GM23338 (cell line): ENCODE measurements at regions not wholly inside any gene's neighbourhood (a gene's known extent, or its start where the extent isn't known, plus 50 kb on each side); places are given as distances from the start of the nearest gene placed in this dataset.

ENCODE experiments used
- CREB1 ChIP-seq: fragments of 250-450 bp; sonication (Bioruptor Pico); IDR thresholded peaks from 2 replicates; pipeline ENCODE4 v1.5.0; 2020; ENCODE audit warnings: low read depth, mild to moderate bottlenecking, moderate library complexity
- CTCF ChIP-seq, 2 experiments: fragments of 200-600 bp in 1 of 2; sonication (generic) in 1 of 2; conservative IDR thresholded peaks; 2 replicates each; pipeline versions ENCODE4 v1.5.1 to v1.6.1; 2016 to 2017; ENCODE audit warnings: antibody characterized with exemption in 2 of 2, low read depth in 2 of 2, mild to moderate bottlenecking in 2 of 2, moderate library complexity in 1 of 2
- EZH2 ChIP-seq: fragments of 200-600 bp; sonication (generic); IDR thresholded peaks from one replicate; pipeline ENCODE4 v1.8.0; 2017; ENCODE audit warnings: antibody characterized with exemption, mild to moderate bottlenecking, low read depth; ENCODE audit not compliant: unreplicated experiment
- EZH2phosphoT487 ChIP-seq: fragments of 200-600 bp; sonication (generic); IDR thresholded peaks from one replicate; pipeline ENCODE4 v1.8.1; 2018; ENCODE audit warnings: antibody characterized with exemption; ENCODE audit not compliant: unreplicated experiment
- JUNB ChIP-seq: IDR thresholded peaks from one replicate; pipeline ENCODE4 v1.6.1; 2016; ENCODE audit warnings: antibody characterized with exemption; ENCODE audit not compliant: unreplicated experiment
- POLR2AphosphoS5 ChIP-seq: IDR thresholded peaks from 2 replicates; pipeline ENCODE4 v1.6.1; 2016; ENCODE audit warnings: antibody characterized with exemption, low read depth
- REST ChIP-seq: IDR thresholded peaks from one replicate; pipeline ENCODE4 v1.6.1; 2018; ENCODE audit warnings: antibody characterized with exemption; ENCODE audit not compliant: unreplicated experiment
- STAT1 ChIP-seq: IDR thresholded peaks from one replicate; pipeline ENCODE4 v1.6.1; 2016; ENCODE audit warnings: antibody characterized with exemption; ENCODE audit not compliant: unreplicated experiment
- ZNF114 ChIP-seq: fragments of 250-450 bp; sonication (Bioruptor Pico); IDR thresholded peaks from 2 replicates; pipeline ENCODE4 v1.5.0; 2020; ENCODE audit warnings: mild to moderate bottlenecking, moderate library complexity
- ZNF331 ChIP-seq: fragments of 250-450 bp; sonication (Bioruptor Pico); IDR thresholded peaks from 2 replicates; pipeline ENCODE4 v1.5.0; 2020; ENCODE audit warnings: low read depth, mild to moderate bottlenecking, moderate library complexity
- ZNF462 ChIP-seq: fragments of 250-450 bp; sonication (Bioruptor Pico); IDR thresholded peaks from 2 replicates; pipeline ENCODE4 v1.5.0; 2020; ENCODE audit warnings: mild to moderate bottlenecking, moderate library complexity

- no peak for TF ChIP-seq ZNF331 (CRISPR knock-in tag)
- no peak for TF ChIP-seq EZH2
- no peak for TF ChIP-seq CTCF (conservative IDR thresholded peaks at IDR 0.05; ENCODE audit: low read depth in 2 of 2)
- TF ChIP-seq JUNB = no peak
- TF ChIP-seq REST = no peak
- TF ChIP-seq POLR2AphosphoS5 = no peak
- no peak for TF ChIP-seq ZNF462 (CRISPR knock-in tag)
- no peak for TF ChIP-seq STAT1
- TF ChIP-seq EZH2phosphoT487 = no peak
- no peak for TF ChIP-seq CREB1 (CRISPR knock-in tag)
- no peak for TF ChIP-seq ZNF114
These were observed 358.6 kb upstream of the TMTC1 start for GRCh38 chr12:30142301-30142700.
